GF-D8 (cell line): ENCODE measurements at regions not wholly inside any gene's neighbourhood (a gene's known extent, or its start where the extent isn't known, plus 50 kb on each side); places are given as distances from the start of the nearest gene placed in this dataset.

ENCODE experiments used
- DNase-seq: peaks from one replicate; lab custom pipeline; 2025; lab: John Stamatoyannopoulos, UW

DNA sequence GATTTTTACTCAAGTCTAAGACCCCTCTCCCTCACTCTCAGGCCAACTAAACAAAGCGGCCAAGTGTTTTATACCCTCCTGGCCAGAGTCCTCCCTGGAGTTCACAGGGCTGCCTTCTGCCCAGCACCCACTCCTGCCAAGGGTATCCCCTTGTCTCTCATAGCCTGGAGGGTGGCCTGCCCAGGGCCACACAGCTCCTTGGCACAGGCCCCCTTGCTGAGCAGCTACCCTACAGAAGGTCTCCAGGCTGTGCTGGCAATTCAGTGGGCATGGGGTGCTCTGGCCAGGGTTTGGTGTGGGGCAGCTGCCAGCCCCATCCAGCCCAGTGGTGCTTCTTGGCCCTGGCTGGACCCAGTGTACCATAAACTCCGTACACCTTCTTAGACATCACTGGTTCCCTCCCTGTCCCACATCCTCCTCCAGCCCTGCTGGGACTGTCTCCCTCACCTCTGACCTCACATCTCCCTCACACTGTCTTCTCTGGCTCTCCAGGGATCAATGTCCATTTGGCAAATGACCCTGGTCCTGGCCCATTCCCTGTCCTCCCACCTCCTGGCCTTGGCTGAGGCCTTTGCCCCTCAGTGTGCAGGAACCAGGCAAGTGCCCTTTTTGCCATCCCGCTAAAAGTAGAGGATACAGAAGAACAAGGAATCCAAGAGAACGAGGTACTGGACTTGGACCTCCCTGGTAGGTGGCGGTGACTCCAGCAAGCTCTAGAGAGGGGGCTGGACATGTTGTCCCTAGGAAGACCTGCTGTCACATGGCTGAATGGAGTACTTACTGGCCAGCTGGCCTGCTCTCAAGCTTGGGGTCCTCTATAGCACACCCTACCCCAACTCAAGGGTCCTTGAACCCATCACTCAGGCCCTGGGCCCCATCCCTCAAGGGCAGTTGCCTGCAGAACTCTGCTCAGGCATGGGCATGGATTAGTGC lies 50.0 kb upstream of the TRPM1 start:
- DNase-seq, result no peak

DNA sequence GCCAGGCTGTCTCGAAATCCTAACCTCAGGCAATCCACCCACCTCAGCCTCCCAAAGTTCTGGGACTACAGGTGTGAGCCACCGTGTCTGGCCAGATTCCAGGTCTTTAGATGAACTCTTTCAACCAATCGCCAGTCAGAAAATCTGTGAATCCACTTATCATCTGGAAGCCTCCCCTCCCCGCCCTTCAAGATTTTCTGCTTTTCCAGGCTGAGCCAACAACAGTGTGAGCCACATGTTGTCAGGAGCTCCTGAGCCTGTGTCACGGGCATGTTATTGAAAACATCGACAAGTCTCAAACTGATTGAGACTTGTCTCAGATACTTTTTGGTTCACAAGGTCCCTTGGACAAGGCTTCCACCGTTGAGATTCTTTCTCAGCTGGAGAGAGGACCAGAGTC lies 52.0 kb upstream of the TRPM1 start:
- no peak for DNase-seq

DNA sequence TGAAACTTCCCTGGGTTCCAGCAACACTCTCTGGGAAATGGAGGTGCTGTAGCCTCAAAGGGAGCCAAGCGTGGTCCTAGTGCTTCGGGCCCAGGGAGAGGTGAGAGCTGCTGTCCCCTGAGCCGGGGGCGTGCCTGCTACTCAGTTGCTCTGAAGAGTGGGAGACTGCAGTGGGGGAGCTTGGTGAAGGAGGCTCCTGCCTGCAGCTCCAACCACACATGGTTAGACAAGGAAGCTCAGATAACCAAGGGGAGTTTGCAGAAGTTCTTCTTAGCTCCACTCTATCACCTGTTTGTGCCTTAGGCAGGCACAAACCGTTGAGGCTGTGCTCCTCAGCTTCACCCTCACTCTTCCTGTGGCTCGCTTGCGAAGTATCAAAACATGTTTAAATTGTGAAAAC lies 53.6 kb upstream of the TRPM1 start:
- DNase-seq, result no peak

DNA sequence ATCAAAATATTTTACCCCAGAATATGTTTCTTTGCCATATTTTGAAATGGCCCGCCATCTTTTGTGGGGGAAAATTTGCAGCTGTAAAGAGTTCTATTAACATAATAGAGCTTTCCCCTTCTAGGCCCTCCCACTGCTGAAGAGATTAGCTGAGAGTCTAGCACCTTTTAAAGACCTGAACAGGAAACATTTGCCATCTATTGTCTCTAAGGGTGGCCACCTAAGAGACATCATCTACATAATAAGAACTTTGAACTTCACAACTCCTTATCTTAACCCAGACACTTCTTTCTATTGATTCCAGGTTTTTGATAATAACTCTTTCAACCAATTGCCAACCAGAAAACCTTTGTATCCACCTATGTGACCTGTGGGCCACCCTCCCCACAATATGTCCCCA lies 54.7 kb upstream of the TRPM1 start:
- DNase-seq, result no peak

DNA sequence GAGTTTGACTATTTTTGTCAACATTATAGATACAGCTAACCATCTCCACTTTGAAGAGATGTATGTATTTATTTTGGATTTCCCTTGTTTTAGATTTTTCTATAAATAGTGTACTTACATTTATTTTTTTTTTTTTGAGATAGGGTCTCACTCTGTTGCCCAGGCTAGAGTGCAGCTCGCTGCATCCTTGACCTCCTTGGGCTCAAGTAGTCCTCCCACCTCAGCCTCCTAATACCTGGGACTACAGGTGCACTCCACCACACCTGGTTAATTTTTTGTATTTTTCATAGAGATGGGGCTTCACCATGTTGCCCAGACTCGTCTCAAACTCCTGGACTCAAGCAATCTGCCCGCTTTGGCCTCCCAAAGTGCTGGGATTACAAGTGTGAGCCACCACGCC lies 55.3 kb upstream of the TRPM1 start:
- DNase-seq, result no peak

DNA sequence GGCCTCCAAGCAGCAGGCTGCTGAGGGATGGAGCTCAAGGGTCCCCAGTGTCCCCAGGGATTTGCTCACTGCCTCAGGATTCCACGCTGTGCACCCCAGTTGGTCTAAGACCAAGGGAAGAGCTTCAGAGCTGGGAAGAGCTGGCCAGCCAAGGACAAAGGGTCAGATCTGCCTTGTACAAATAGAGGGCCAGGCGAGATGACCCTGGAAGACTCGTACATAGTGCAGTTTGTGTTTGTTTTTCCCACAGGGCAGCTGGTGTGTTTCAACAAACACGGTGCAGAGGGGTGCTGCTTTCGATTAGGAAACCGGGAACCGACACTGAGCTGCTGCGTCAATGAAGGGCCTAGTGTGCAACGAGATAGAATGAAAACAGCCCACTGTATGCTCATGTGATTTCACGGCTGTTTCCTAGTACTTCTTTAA lies 56.1 kb upstream of the TRPM1 start:
- DNase-seq, result no peak

DNA sequence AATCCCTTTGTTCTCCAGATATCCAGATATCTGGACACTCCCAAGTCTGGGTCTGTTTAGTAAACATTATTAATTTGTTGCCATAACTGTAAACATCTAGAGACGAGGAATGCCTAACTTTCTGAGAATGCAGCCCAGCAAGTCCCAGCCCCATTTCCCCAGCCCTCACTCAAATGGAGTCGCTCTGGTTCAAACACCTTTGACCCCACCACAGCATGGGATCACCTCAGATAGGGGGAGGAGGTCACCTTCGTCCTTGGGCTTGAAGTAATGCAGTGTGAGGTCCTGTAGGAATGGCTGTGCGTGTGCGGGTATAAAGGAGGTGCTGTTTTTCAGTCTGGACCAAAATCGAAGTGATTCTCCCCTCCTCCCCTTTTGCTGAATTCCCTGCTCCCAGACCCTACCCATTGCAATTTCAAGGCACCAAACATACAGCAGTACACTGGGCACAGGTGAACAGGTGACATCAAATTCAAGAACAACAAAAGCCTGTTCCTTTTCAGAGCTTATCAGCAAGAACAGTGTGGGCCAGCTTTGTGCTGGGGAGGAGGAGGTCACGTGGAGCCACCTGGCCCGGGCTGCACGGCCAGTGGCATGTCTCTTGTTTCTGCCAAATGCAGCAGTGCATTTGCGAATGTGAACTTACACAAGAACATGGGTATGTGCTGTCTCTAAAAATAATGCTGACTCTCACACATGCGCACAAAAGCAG lies 57.5 kb upstream of the TRPM1 start:
- DNase-seq, result no peak

DNA sequence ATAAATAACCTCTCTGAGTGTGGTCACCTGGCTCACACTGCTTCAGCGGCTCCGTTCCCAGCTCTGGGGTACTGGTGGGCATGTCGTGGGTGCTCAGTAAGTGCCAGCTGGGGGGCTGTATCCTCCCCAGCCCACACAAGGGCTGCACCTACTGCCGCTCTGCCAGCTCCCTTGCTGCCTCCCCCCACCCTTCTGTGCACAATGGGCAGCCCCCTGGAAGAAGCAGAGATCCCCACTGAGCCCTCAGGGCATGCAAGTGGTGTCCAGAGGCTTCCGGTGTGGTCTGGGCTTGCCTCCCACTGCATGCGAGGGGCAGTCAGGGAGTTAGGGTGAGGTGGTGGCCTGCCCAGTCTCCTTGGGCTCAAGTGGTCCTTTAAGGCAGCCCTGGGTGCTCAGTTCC lies 58.3 kb upstream of the TRPM1 start:
- no peak for DNase-seq

DNA sequence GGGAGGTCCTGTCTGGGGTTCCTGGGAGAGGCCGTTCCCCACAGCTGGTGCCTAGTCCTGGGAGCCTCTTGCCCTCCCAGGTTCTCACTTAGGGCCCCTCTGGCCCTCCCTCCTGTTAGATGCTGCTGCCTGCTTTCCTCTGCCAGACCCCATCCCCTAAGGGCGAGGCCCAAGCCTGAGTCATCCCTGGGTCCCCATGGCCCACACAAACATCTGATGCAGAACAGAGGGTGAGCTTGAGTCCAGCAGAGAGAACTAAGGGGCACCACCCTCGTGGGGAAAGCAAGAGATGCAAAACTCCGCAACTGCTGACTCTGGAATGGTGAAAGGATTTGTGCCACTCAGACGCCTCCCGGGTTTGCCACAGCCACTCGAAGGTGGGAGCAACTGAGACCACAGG lies 58.8 kb upstream of the TRPM1 start:
- DNase-seq, result no peak

DNA sequence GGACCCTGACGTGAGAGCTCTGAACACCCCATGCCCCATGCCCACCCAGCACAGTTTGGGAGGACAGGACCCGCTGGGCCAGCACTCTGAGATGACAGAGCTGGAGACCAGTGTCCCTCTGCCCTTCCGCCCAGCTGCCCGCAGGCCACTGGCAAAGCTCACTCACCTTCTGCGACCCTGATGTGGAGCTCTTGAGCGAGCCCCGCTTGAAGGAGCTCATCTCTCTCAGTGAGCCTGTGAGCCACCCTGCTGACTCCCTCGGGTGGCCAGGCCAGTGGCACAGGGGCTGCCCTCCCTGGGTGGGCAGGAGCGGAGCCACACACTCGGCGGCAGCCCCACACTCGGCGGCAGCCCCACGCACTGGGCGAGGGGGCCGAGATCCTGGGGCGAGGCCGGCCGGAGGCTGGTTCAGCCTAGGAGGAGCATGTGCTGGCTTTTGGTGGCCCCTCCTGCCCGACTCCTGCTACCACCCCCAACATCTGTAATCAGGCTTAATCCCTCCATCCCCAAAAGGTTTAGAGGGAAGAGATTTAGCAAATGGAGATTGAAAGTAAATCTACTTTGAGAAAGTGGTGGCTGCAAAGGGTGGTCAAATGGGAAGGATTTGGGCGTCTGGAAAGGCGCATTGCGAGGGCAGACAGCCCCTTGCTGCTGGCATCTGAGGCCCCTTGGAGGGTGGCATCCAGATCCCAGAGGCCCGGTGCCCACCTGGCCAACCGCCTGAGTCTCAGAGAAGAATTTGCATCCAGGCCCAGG lies 59.4 kb upstream of the TRPM1 start:
- DNase-seq, result no peak

DNA sequence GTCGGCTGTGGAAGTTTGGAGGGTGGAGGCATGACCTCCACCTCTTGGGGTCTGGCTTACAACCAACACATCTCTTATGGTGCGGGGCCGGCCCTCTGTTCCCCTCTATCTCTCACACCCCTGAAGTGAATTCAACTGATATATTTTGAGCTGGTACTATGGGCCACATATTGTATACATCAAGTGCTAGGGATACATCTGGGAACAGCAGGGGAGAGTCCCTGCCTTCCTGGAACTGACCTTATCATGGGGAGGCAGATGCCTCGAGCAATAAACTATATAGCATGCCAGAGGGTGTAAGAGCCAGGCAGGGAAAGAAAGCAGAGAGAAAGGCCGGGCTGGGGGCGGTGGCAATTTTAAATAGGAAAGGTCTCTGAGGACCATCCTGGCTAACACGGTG lies 60.4 kb upstream of the TRPM1 start:
- DNase-seq, result no peak

DNA sequence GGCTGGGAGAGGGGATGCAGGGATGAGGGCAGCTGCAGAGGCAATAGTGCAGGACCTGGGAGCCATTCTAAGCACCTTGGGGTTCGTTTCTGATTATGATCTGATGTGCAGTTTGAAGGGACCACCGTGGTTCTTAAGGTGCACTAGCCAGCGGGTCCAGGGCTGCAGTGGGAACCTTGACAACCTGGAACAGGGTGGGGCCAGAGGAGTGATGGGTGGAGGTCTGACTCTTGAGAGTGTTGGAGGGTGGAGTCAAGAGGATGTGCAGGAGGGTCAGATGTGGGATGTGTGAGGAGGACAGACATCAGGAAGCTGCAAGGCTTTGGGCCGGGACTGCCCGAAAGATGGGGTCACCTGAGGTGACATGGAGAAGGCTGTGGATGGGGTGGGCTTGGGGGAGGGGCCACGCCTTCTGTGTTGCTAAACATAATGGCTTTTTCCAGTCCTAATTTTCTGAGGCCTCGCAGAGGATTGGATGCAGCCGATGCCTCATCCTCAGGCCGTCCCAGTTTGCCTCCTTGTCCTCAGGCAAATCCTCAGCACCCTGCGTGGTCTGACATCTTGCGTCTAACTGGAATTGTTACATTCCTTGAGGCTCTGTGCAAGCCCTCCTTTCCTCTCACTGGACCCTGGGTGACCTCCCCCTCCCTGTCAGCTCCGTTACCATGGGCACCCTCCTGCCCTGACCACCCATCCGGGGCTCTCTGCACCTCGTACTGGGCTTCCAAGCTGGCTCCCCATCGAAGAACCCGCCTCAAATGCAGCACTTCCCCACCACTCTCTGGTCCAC lies 61.4 kb upstream of the TRPM1 start:
- DNase-seq, result no peak

DNA sequence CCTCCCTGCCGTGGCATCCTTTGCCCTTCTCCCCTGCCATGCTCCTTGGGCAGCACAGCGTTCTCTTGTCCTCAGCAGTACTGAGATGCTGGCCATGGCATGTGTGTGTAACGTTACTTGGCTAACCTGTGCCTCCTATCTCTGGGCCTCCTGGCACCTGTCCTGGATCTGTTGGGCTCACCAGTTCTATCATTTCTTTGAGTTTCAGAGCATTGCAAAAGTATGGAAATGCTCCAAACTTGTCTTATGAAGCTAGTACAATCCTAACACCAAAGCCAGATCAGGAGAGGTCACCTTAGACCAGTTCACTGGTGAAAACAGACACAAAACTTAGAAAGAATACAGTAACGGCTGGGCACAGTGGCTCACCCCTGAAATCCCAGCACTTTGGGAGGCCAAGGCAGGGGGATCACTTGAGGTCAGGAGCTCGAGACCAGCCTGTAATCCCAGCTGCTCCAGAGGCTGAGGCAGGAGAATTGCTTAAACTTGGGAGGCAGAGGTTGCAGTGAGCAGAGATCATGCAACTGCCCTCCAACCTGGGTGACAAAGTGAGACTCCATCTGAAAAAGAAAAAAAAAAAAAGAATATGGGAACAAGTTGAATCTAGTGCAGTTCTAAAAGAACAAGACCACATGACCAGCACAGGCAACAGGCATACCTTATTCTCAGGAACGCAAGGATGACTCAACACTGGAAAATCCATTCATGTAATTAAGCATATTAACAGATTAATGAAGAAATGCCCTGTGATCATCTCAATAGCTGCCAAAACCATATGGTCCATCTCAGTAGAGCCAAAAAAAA lies 62.4 kb upstream of the TRPM1 start:
- DNase-seq, result no peak

DNA sequence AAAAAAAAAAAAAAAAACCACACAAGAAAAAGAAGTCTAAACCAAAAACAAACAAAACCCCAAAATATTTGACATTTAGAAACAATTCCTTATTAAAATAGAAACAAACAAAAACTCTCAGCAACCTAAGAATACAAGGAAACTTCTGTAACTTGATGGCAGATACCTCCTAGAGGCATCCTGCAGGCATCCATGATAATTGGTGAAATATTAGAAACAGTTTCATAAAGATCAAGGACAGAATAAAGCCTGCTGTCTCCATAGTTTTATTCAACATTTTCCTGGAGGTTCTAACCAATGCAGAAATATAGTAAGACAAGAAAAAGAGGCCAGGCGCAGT lies 63.0 kb upstream of the TRPM1 start:
- DNase-seq, result no peak

DNA sequence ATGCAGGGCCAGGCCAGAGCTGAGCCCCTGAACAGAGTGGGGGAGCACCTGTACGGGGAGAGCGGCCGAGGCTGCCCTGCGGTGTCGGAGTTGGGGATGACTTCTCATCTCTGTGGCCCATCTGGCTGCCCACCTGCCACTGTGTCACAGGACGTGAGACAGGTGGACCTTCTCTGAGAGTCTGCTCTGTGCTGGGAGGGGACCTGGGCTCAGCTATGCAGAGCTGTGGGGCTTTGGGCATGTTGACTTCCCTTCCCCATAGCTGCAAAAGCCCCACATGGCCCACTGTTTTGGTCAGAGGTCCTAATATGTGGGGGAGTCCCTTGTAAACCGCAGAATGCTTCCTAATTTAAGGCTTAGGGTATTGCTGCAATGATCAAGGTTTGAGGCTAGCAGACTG lies 68.0 kb upstream of the TRPM1 start:
- no peak for DNase-seq

DNA sequence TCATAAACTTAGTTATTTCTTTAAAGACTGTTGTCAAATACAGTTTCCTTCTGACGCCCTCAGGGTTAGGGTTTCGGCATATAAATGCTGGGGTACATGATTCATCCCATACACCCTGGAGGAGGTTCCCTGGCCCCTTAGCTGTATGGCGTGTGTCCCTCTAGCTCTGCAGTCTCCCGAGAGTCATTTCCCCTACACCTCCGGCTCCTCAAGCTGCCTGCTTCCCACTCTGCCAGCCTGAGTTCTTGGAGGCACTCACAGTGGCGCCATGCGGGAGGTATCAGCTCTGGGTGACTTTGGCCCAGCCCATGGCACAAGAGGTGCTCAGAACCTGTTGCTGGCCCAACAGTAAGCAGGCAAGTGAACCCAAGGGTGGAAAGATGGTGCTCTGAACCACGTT lies 70.2 kb upstream of the TRPM1 start:
- DNase-seq, result no peak

DNA sequence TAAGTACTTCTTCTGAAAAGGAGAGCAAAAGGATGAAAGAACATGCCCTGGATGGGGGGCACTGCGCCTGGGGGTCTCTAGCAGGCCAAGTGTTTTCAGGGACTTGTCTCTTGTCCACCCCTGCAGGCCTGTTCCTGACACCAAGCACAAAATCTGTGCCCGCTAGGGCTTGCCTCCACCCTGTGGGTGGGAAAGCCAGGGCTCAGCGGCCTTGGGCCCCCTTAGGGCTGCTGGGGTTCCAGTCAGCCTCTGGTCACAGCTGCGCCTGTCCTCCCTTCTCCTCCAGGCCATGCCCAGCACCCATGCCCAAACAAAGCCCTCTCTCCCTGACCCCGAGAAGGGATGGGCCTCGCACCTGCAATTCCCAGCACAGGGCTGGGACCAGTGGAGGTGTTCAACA lies 71.1 kb upstream of the TRPM1 start:
- DNase-seq, result no peak

DNA sequence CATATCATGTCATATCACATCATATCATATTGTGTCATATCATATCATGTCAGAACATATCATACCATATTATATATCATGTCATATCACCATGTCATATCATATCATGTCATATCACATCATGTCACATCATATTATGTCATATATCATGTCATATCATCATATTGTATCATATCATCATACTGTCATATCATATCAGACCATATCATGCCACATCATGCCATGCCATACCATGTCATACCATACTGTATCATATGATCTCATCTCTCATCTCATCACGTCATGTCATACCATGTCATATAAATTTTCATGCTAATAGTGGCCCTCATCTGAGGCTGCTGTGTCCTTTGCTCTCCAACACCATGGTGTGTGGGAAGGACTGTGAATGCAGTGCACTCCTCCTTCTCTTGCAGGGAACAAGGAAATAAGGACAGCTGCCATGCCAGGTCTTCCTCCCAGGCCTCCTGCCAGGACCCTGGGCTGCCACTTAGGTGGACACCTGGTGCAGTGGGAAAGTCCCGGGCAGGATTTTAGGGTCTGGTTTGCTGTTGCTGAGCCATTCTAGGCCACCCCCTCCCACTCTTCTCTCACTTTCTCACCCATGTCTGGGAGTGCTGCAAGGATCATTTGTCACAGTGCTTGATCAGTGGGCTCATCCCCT lies 72.4 kb upstream of the TRPM1 start:
- no peak for DNase-seq

DNA sequence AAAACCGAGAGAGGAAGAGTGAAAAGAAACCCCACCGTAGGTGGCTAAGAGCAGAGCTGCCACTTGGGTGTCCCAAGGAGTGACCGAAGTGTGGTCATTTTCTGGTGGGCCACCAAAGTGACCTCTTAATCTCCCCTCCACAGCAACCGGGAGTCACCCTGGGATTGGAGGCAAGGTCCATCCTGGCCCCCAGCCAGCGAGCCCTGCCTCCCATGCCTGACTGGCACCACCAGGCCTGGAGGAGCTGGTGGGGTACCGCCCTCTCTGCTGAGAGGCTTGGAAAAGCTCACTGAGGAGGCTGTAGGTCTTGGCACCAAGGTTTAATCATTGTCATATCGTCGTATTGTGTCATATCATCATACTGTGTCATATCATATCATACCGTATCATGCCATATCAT lies 74.0 kb upstream of the TRPM1 start:
- DNase-seq, result no peak

DNA sequence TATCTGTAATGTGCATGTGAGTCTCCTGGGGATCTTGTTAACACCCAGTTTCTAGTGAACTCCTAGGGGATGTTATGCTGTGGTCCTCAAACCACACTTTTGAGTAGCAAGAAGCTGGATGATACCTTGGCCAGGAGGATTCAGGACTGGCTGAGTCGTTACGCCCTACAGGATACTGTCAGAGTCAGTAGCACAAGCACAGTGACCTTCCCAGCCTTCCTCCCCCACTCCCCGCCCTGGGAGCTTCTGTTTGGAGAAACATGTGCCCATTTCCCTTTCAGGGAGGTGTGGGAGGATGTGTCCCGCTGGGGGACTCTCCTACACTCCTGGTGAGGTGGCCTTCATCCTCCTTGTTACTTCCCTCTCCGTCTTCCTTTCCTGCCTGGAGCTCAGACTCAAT lies 76.4 kb upstream of the TRPM1 start:
- DNase-seq, result no peak

DNA sequence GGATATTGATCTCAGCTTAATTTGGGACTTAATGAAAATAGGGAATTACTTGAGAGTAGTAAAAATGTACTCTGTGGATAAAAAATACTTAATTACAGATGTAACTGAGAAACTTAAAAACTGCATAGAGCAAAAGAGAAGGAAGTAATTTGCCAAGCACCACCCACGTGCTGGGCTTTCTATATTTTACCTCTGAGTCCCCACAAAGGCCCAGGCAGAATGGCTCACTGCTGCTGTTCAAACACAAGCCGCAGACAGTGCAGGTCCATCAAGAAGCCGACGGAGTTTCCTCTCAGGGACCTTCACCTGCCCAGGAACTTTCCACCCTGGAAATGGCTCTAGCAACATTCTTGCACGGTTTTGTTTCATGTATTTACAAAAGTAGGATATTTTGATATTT lies 77.2 kb upstream of the TRPM1 start:
- no peak for DNase-seq
